ENCODE measurements at regions not wholly inside any gene's neighbourhood (a gene's known extent, or its start where the extent isn't known, plus 50 kb on each side); places are given as distances from the start of the nearest gene placed in this dataset.
A peak's percentile ranks its signal among the peaks of the same experiment; 100 is the strongest.

GRCh38 chr7:131218727-131219128 lies 108.9 kb upstream of the MKLN1 start:
- DNase-seq (ENCODE audit: low read depth in 2 of 2), result no peak

GRCh38 chr7:131219312-131220041 lies 108.2 kb upstream of the MKLN1 start:
- DNase-seq (ENCODE audit: low read depth in 2 of 2), result no peak

- DNase-seq (ENCODE audit: low read depth in 2 of 2), result no peak
Observed at GRCh38 chr7:131221061-131221460, 106.6 kb upstream of the MKLN1 start.

- no peak for DNase-seq (ENCODE audit: low read depth in 2 of 2)
Observed at GRCh38 chr7:131222171-131222570, 105.5 kb upstream of the MKLN1 start.

- DNase-seq (ENCODE audit: low read depth in 2 of 2), result no peak
Observed at GRCh38 chr7:131223151-131223550, 104.5 kb upstream of the MKLN1 start.

GRCh38 chr7:131224996-131225395 lies 102.7 kb upstream of the MKLN1 start:
- DNase-seq (ENCODE audit: low read depth in 2 of 2), result no peak

GRCh38 chr7:131225619-131226513 lies 101.8 kb upstream of the MKLN1 start:
- no peak for DNase-seq (ENCODE audit: low read depth in 2 of 2)

- DNase-seq (ENCODE audit: low read depth in 2 of 2), result no peak
Observed at GRCh38 chr7:131226514-131226865, 101.2 kb upstream of the MKLN1 start.

GRCh38 chr7:131231381-131232220 lies 96.1 kb upstream of the MKLN1 start:
- peak; percentile 15 to 46 for DNase-seq (ENCODE audit: low read depth in 2 of 2)

GRCh38 chr7:131232768-131233167 lies 94.9 kb upstream of the MKLN1 start:
- no peak for DNase-seq (ENCODE audit: low read depth in 2 of 2)

GRCh38 chr7:131233193-131233592 lies 94.5 kb upstream of the MKLN1 start:
- DNase-seq (ENCODE audit: low read depth in 2 of 2), result no peak

GRCh38 chr7:131234719-131235488 lies 92.8 kb upstream of the MKLN1 start:
- no peak for DNase-seq (ENCODE audit: low read depth in 2 of 2)

- peak; percentile 38 to 56 for DNase-seq (ENCODE audit: low read depth in 2 of 2)
Observed at GRCh38 chr7:131235489-131236317, 92.0 kb upstream of the MKLN1 start.

GRCh38 chr7:131236318-131236672 lies 91.4 kb upstream of the MKLN1 start:
- no peak for DNase-seq (ENCODE audit: low read depth in 2 of 2)

GRCh38 chr7:131238347-131238931 lies 89.2 kb upstream of the MKLN1 start:
- DNase-seq (ENCODE audit: low read depth in 2 of 2), result no peak

GRCh38 chr7:131241386-131241785 lies 86.3 kb upstream of the MKLN1 start:
- DNase-seq (ENCODE audit: low read depth in 2 of 2), result no peak

GRCh38 chr7:131242123-131242650 lies 85.5 kb upstream of the MKLN1 start:
- DNase-seq (ENCODE audit: low read depth in 2 of 2), result no peak

GRCh38 chr7:131244259-131244852 lies 83.3 kb upstream of the MKLN1 start:
- DNase-seq (ENCODE audit: low read depth in 2 of 2), result no peak

- no peak for DNase-seq (ENCODE audit: low read depth in 2 of 2)
Observed at GRCh38 chr7:131249003-131249402, 78.7 kb upstream of the MKLN1 start.

GRCh38 chr7:131249483-131249882 lies 78.2 kb upstream of the MKLN1 start:
- DNase-seq (ENCODE audit: low read depth in 2 of 2), result no peak
